ENCODE measurements at regions not wholly inside any gene's neighbourhood (a gene's known extent, or its start where the extent isn't known, plus 50 kb on each side); places are given as distances from the start of the nearest gene placed in this dataset.

- CTCF ChIA-PET, result no interaction called here
- TF ChIP-seq CTCF (IDR thresholded peaks at IDR 0.05) (no peak), EZH2 (IDR thresholded peaks at IDR 0.05; ENCODE audit: borderline replicate concordance, insufficient read depth, low read depth, low read length, poor library complexity, severe bottlenecking) (no peak)
- intact Hi-C loops (cut with micrococcal nuclease), result no loop called here
- peaks cover 2% of the 10 kb centered on the region for H3K9me3 Mint-ChIP-seq (ENCODE audit: insufficient read depth)
- Histone ChIP-seq H3K4me1 (ENCODE audit: control insufficient read depth in 2 of 2, insufficient read depth in 2 of 2, low read length in 2 of 2) (no peaks in the 10 kb centered on the region), H3K4me3 (ENCODE audit: control extremely low read depth in 1 of 5, extremely low read depth in 1 of 5, insufficient read depth in 1 of 5, low read depth in 2 of 5, low read length in 4 of 5) (no peak overlapping the region), H3K27me3 (replicated peaks in 1 of 4; ENCODE audit: control extremely low read depth in 1 of 4, control insufficient read depth in 3 of 4, insufficient read depth in 4 of 4, low read length in 3 of 4) (no peaks in the 10 kb centered on the region), H3K4me2 (replicated peaks; ENCODE audit: low read depth, low read length, poor library complexity, severe bottlenecking) (no peak overlapping the region), H3K9ac (ENCODE audit: low read length) (no peak overlapping the region), H2AFZ (ENCODE audit: insufficient read depth, low read depth, low read length, poor library complexity, severe bottlenecking) (no peak overlapping the region), H3K36me3 (replicated peaks in 1 of 2; ENCODE audit: control extremely low read depth in 1 of 2, control insufficient read depth in 1 of 2, extremely low read depth in 1 of 2, insufficient read depth in 2 of 2, low read length in 1 of 2) (no peaks in the 10 kb centered on the region), H3K79me2 (ENCODE audit: control insufficient read depth, insufficient read depth, low read length) (no peaks in the 10 kb centered on the region), H4K20me1 (ENCODE audit: control insufficient read depth, insufficient read depth, low read length, poor library complexity, severe bottlenecking) (no peaks in the 10 kb centered on the region), H3K27ac (ENCODE audit: low read length in 2 of 2) (no peak overlapping the region), H3K9me3 (ENCODE audit: control extremely low read depth in 1 of 3, control insufficient read depth in 2 of 3, insufficient read depth in 1 of 3, low read length in 2 of 3) (no peaks in the 10 kb centered on the region)
- POLR2A ChIA-PET, result no interaction called here
- H3K27me3 Mint-ChIP-seq, result no peaks in the 10 kb centered on the region
- H3K27ac Mint-ChIP-seq, result no peak overlapping the region
- ATAC-seq (ENCODE audit: low read depth) (no peak), DNase-seq (no peak)
- H3K4me1 Mint-ChIP-seq, result no peaks in the 10 kb centered on the region
- no peak overlapping the region for H3K4me3 Mint-ChIP-seq
- WGBS (ENCODE audit: insufficient coverage), result 74% methylated on average over 5 of the region's 8 CpGs
Observed at GRCh38 chr12:126030573-126030972, 965.3 kb downstream of the AACS start.

- intact Hi-C loops (cut with micrococcal nuclease), result no loop called here
- Mint-ChIP-seq H3K9me3 (ENCODE audit: insufficient read depth) (no peaks in the 10 kb centered on the region), H3K4me3 (no peak overlapping the region), H3K4me1 (no peaks in the 10 kb centered on the region), H3K27ac (no peak overlapping the region), H3K27me3 (no peaks in the 10 kb centered on the region)
- TF ChIP-seq CTCF (IDR thresholded peaks at IDR 0.05) (no peak), EZH2 (IDR thresholded peaks at IDR 0.05; ENCODE audit: borderline replicate concordance, insufficient read depth, low read depth, low read length, poor library complexity, severe bottlenecking) (no peak)
- Histone ChIP-seq H3K4me1 (ENCODE audit: control insufficient read depth in 2 of 2, insufficient read depth in 2 of 2, low read length in 2 of 2) (no peaks in the 10 kb centered on the region), H3K4me2 (replicated peaks; ENCODE audit: low read depth, low read length, poor library complexity, severe bottlenecking) (no peak overlapping the region), H3K9me3 (ENCODE audit: control extremely low read depth in 1 of 3, control insufficient read depth in 2 of 3, insufficient read depth in 1 of 3, low read length in 2 of 3) (no peaks in the 10 kb centered on the region), H3K79me2 (ENCODE audit: control insufficient read depth, insufficient read depth, low read length) (no peaks in the 10 kb centered on the region), H3K9ac (ENCODE audit: low read length) (no peak overlapping the region), H3K27me3 (replicated peaks in 1 of 4; ENCODE audit: control extremely low read depth in 1 of 4, control insufficient read depth in 3 of 4, insufficient read depth in 4 of 4, low read length in 3 of 4) (no peaks in the 10 kb centered on the region), H3K27ac (ENCODE audit: low read length in 2 of 2) (no peak overlapping the region), H4K20me1 (ENCODE audit: control insufficient read depth, insufficient read depth, low read length, poor library complexity, severe bottlenecking) (no peaks in the 10 kb centered on the region), H3K4me3 (ENCODE audit: control extremely low read depth in 1 of 5, extremely low read depth in 1 of 5, insufficient read depth in 1 of 5, low read depth in 2 of 5, low read length in 4 of 5) (no peak overlapping the region), H2AFZ (ENCODE audit: insufficient read depth, low read depth, low read length, poor library complexity, severe bottlenecking) (no peak overlapping the region), H3K36me3 (replicated peaks in 1 of 2; ENCODE audit: control extremely low read depth in 1 of 2, control insufficient read depth in 1 of 2, extremely low read depth in 1 of 2, insufficient read depth in 2 of 2, low read length in 1 of 2) (no peaks in the 10 kb centered on the region)
- ChIA-PET CTCF (no interaction called here), POLR2A (no interaction called here)
- WGBS (ENCODE audit: insufficient coverage), result 90% methylated on average over 3 of the region's 3 CpGs
- no peak for DNase-seq
- no peak for ATAC-seq (ENCODE audit: low read depth)
Observed at GRCh38 chr12:126033751-126034150, 968.5 kb downstream of the AACS start.

All from B cell (primary cell).